ENCODE measurements at regions not wholly inside any gene's neighbourhood (a gene's known extent, or its start where the extent isn't known, plus 50 kb on each side); places are given as distances from the start of the nearest gene placed in this dataset.

DNA sequence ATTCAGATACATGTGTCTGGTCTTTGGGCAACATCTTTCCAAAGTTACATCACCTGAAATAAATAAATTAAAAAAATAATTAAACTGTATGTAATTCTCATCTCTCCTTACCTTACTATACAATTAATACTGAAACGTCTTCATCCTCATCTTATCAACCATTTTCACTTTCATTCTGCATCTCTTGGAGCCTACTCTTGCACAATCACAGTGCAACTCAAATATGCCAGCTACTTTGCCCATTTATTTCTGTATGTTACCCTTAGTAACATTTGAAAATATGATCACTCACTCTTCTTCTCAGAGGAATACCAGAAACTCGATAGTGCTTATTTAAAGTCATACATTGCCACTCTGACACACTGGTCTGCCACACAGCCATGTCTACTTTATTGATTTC is 1357.1 kb upstream of the CADM2 start:
- Histone ChIP-seq H3K27me3 (no peaks in the 10 kb centered on the region), H3K27ac (no peak overlapping the region), H3K9me3 (no peaks in the 10 kb centered on the region), H3K36me3 (no peaks in the 10 kb centered on the region), H3K4me3 (no peak overlapping the region), H3K4me1 (no peaks in the 10 kb centered on the region)
- intact Hi-C loops (cut with DNase I; ENCODE audit: low total_unique reads): no loop called here
- TF ChIP-seq POLR2AphosphoS5 (IDR thresholded peaks at IDR 0.05): no peak
- no peak for TF ChIP-seq CTCF (IDR thresholded peaks at IDR 0.05)
- TF ChIP-seq POLR2A (IDR thresholded peaks at IDR 0.05): no peak
- no peak for DNase-seq (ENCODE audit: low spot score in 2 of 2)

DNA sequence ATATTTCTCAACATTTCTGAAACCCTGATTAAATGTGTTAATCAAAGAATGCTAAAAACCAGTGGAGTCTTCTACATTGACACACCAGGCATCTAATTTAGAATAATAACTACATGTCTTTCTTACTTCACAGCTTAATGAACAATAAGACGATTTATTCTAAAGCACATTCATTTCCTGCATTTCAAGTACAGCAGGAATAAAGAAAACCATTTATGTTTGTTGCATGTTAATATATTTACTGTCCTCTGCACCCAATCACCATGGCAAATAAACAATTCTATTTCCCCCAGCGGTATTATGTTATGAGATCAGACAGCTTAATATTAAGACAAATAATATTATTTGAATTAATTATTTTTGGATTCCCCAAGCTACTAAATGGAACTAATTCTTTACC is 1336.3 kb upstream of the CADM2 start:
- Histone ChIP-seq H3K36me3 (no peaks in the 10 kb centered on the region), H3K4me1 (no peaks in the 10 kb centered on the region), H3K27ac (no peak overlapping the region), H3K27me3 (no peaks in the 10 kb centered on the region), H3K4me3 (no peak overlapping the region), H3K9me3 (no peaks in the 10 kb centered on the region)
- TF ChIP-seq POLR2AphosphoS5 (IDR thresholded peaks at IDR 0.05) (no peak), POLR2A (IDR thresholded peaks at IDR 0.05) (no peak), CTCF (IDR thresholded peaks at IDR 0.05) (no peak)
- intact Hi-C loops (cut with DNase I; ENCODE audit: low total_unique reads): no loop called here
- DNase-seq (ENCODE audit: low spot score in 2 of 2): no peak

DNA sequence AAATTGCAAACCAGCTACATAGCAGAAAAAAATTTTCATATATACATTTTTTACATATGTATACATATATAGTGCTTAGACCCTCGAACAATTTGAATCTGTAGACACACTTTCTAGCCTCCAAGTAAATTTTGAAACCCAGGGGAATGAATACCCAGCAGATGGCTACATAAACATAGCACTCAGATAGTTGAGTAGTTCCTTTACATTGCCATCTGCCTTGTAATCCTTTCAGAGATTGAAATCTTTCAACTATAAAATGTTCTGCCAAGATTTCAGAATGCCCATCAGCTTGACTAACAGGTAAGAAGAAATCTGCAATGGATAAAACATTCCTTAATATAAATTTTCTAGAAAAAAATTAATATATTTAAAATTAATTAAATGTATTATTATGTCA is 1333.5 kb upstream of the CADM2 start:
- Histone ChIP-seq H3K4me3 (no peak overlapping the region), H3K27ac (no peak overlapping the region), H3K9me3 (no peaks in the 10 kb centered on the region), H3K4me1 (no peaks in the 10 kb centered on the region), H3K27me3 (no peaks in the 10 kb centered on the region), H3K36me3 (no peaks in the 10 kb centered on the region)
- TF ChIP-seq POLR2AphosphoS5 (IDR thresholded peaks at IDR 0.05): no peak
- TF ChIP-seq CTCF (IDR thresholded peaks at IDR 0.05): no peak
- no peak for TF ChIP-seq POLR2A (IDR thresholded peaks at IDR 0.05)
- intact Hi-C loops (cut with DNase I; ENCODE audit: low total_unique reads): no loop called here
- no peak for DNase-seq (ENCODE audit: low spot score in 2 of 2)

DNA sequence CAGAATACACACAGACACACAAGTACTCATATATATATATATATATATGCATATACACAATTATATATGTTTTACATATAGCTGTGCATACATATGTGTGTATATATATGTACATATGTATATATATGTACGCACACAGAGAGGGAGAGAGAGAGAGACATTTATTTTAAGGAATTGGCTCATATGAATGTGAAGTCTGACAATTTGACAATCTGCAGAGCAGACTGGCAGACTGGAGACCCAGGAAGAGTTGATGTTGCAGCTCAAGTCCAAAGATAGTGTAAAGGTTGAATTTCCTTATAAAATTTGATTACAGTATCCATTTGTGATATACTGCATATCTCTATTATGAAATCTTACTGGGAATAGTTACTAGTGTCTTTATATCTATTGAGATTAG is 1330.3 kb upstream of the CADM2 start:
- Histone ChIP-seq H3K27me3 (no peaks in the 10 kb centered on the region), H3K9me3 (no peaks in the 10 kb centered on the region), H3K4me1 (no peaks in the 10 kb centered on the region), H3K4me3 (no peak overlapping the region), H3K36me3 (no peaks in the 10 kb centered on the region), H3K27ac (no peak overlapping the region)
- intact Hi-C loops (cut with DNase I; ENCODE audit: low total_unique reads): no loop called here
- TF ChIP-seq POLR2A (IDR thresholded peaks at IDR 0.05) (no peak), POLR2AphosphoS5 (IDR thresholded peaks at IDR 0.05) (no peak), CTCF (IDR thresholded peaks at IDR 0.05) (no peak)
- DNase-seq (ENCODE audit: low spot score in 2 of 2): no peak

- H3K27ac ChIP-seq: no peak overlapping the region
- intact Hi-C loops (cut with DNase I; ENCODE audit: low total_unique reads): no loop called here
- H3K36me3 ChIP-seq: no peaks in the 10 kb centered on the region
- no peaks in the 10 kb centered on the region for H3K4me1 ChIP-seq
- TF ChIP-seq POLR2A (IDR thresholded peaks at IDR 0.05): no peak
- no peak for TF ChIP-seq CTCF (IDR thresholded peaks at IDR 0.05)
- no peak for TF ChIP-seq POLR2AphosphoS5 (IDR thresholded peaks at IDR 0.05)
- no peak for DNase-seq (ENCODE audit: low spot score in 2 of 2)
- no peak overlapping the region for H3K4me3 ChIP-seq
- no peaks in the 10 kb centered on the region for H3K9me3 ChIP-seq
- H3K27me3 ChIP-seq: no peaks in the 10 kb centered on the region
Measured at GRCh38 chr3:83632526-83632925, 1326.3 kb upstream of the CADM2 start.

Data from breast epithelium (tissue), 4 donors.